NCI-H524 treated with DMSO at 0.1 percent for 48 hours (cell line): ENCODE measurements at regions not wholly inside any gene's neighbourhood (a gene's known extent, or its start where the extent isn't known, plus 50 kb on each side); places are given as distances from the start of the nearest gene placed in this dataset.

Experiments
- DNase-seq: peaks from one replicate; lab custom pipeline; 2025; lab: John Stamatoyannopoulos, UW

- DNase-seq, result no peak
Measured at GRCh38 chr15:91473894-91474545, 374.0 kb downstream of the SV2B start.

DNA sequence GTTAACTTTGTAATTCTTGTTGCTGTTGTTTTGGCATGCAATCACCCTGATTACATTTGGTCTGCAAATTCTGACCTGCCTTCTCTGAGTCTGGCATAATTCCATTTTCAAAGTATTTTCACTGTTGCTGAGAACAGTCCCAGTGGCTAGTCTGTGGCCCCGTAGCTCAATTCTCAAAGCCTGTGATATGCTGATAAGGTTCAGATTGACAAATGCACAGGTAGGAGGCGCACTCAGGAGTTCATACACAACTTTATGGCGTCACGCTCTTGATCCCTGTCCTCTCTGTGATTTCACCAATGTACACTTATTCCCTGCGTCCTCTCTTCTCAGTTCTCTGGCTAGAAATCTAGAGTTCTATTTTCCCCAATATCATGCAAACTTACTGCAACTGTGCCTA is 376.6 kb upstream of the SLCO3A1 start:
- no peak for DNase-seq

- no peak for DNase-seq
Measured at GRCh38 chr15:91478717-91479191, 374.8 kb upstream of the SLCO3A1 start.

GRCh38 chr15:91480426-91480825 is 373.1 kb upstream of the SLCO3A1 start:
- no peak for DNase-seq

DNA sequence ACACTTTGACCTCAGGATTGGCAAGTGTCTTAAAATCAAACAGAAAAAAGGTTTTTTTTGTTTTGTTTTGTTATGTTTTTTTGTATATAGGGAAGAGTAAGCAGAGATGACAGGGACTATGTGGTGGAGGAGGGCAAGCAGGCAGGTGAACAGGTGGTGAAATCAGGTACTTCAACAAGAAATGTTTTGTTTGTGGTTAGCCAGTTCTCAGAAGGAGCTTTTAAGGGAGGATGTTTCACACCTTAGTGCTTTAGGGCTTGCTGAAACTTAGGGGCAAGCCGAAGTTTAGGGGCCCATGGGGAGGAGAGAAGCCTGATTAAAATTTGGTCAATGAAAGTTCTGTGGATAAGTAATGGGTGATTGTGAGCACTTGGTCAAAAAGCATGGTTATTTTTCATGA is 370.7 kb upstream of the SLCO3A1 start:
- no peak for DNase-seq

DNA sequence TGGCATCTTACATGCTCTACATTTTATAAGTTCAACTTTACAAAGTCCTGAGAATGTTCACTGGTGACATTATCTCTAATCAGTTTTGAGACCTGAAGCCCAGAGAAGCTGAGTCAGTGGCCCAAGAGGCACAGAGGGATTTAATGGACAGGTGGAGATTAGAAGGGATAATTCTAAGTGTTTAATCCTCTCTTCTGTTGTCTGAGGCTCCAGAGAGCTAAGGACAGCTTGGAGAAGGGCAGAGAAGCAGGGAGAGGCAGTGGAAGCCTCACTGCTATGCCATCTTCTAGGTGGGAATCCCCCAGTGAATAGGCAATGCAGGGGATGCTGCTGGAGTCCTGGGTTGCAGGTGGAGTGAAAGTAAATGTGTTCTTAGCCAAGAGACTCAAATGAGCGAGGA is 369.4 kb upstream of the SLCO3A1 start:
- peak; percentile 88 for DNase-seq

GRCh38 chr15:91488452-91488851 is 365.1 kb upstream of the SLCO3A1 start:
- no peak for DNase-seq

DNA sequence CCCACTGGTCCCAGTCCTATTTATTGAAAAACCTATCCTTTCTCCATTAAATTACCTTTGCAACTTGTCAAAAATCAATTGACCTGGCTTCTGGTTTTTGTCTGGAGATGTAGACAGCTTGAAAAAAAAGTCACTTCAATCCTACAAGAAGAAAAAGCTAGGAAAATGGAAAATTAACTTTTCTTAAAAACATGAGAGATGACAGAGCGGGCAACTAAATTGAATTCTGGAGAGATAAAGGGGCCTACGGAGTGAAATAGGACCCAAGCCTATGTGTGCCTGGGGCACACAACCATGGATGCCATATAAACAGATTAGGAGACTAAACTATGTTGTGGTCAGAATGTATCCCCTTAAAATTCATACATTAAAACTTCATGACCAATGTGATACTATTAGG is 363.3 kb upstream of the SLCO3A1 start:
- no peak for DNase-seq

GRCh38 chr15:91491101-91491950 is 362.2 kb upstream of the SLCO3A1 start:
- no peak for DNase-seq

GRCh38 chr15:91496754-91497691 is 356.5 kb upstream of the SLCO3A1 start:
- DNase-seq, result no peak

DNA sequence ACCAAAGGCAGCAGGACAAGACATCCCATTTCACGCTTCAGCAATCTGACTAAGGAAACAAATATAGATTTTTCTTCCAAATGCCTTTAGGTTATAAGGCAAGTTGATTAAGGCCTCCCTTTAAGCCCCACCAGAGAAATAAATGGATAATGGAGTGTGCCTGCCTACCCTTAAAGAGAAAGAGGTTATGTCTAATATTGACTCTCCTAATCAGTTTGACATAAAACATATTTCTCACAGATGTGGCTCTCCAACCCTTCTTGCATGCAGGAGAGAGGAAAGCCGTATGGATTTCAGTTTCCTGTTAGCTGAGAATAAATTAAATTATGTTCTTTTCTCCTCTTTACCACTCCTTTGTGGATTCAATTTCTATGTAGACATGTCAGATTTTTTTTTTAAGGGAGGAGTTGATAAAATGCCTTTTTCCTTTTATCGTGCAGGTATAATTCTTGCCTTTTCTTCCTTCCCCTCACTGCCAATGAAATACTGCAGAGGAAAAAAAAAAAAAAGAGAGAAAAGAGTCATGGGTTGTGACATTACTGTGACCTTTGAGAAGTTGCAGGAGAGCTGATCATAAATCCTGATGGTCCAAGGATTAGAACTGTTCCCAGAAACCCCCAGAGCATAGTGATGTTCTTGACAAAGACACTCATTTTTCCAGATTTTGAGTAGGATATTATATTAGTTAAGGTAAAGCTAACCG is 355.3 kb upstream of the SLCO3A1 start:
- DNase-seq, result no peak

DNA sequence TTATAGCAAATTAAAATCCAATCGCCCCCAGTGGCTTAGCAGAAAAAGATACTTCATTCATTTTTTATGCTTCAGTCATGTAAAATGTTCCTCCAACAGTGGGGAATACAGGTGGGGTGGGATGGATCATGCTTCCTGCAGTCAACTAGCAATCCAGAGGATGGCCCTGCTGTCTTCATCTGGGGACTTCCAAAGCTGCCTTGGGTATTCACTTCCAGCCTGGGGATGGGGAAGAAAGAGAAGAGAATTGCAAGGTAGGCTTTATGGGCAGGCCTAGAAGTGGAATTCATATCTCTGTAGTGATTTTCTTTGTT is 354.8 kb upstream of the SLCO3A1 start:
- DNase-seq, result no peak

- DNase-seq, result no peak
Measured at GRCh38 chr15:91499774-91500383, 353.6 kb upstream of the SLCO3A1 start.

- DNase-seq, result no peak
Measured at GRCh38 chr15:91508633-91509032, 344.9 kb upstream of the SLCO3A1 start.

DNA sequence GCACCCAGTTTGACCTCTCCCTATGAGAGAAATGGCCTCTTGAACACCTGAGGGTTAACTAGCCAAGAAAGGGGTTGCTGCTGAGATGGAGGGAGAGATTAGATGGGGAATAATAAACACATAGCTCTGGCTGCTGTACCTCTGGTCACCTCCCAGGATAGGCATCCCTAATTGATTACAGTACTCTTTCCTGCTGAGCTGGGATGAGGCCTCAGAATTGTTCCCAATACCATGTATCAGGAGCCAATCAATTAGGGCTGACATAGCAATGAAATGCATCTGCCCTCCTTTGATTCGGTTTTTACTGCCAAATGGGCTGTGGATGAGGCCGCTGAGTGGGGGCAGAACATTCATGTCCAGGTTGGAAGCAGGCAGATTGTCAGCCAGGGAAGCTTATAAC is 339.4 kb upstream of the SLCO3A1 start:
- DNase-seq, result no peak

GRCh38 chr15:91515188-91515754 is 338.2 kb upstream of the SLCO3A1 start:
- no peak for DNase-seq

GRCh38 chr15:91516866-91517265 is 336.6 kb upstream of the SLCO3A1 start:
- no peak for DNase-seq

DNA sequence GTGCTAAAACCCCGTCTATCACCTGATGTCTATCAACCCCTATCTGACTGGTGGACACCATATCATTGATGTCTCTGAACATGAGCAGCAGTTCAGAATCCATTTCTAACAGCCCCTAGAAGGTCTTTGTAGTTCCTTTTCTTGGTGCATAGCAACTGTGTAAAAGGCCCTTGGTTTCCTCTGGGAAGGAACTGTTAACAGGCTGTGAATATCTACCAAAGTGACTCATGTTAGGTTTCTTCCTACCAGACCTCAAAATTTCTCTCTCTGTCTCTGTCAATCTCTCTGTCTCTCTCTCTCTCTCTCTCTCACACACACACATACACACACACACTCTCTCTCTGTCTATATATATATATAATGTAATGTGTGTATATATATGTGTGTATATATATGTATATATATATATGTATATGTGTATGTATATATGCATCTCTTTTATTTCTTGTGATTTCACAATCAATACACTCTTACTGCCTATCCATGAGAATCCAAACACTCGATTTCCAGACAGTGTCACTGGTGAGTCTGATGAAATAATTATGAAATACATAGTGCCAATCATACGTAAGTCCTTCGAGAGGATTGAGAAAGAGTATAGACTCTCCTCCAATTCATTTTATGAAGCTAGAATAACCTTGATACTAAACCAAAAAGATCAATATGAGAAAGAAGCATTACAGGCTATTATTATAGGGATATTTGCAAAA is 335.9 kb upstream of the SLCO3A1 start:
- no peak for DNase-seq

GRCh38 chr15:91520850-91521249 is 332.7 kb upstream of the SLCO3A1 start:
- DNase-seq, result no peak

DNA sequence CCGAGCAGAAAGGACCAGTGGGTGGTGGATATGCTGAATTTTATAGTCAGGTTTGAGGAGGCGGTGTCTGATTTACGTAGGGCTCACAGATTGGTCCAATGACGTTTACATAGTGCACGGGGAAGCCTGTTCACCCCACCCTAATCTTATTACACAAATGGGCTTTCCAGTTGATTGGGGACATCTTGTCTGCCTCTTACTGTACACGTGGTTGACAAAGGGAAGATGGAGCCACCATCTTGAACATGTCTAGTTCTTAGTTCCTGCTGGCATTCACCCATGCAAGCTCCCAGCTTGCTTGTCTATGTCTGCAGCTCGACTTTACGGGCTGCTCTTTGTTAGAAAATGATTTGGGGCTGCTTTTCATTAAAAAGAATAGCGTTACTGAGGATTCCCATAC is 332.0 kb upstream of the SLCO3A1 start:
- no peak for DNase-seq
